Activated gamma-delta T cell treated with Interleukin-2 at 50 U/mL for 16 hours (primary cell): ENCODE measurements at regions not wholly inside any gene's neighbourhood (a gene's known extent, or its start where the extent isn't known, plus 50 kb on each side); places are given as distances from the start of the nearest gene placed in this dataset.
"Not testable (repeated sequence)": the region's sequence is repeated elsewhere in the genome, so short reads cannot be mapped to it uniquely, and the experiment has no call there.

ENCODE experiments used
- DNase-seq: peaks from one replicate; pipeline ENCODE4 v3.0.0-alpha.2; 2020

- no peak for DNase-seq
Measured at GRCh38 chr10:65618126-65618525, 1307.7 kb upstream of the LRRTM3 start.

DNA sequence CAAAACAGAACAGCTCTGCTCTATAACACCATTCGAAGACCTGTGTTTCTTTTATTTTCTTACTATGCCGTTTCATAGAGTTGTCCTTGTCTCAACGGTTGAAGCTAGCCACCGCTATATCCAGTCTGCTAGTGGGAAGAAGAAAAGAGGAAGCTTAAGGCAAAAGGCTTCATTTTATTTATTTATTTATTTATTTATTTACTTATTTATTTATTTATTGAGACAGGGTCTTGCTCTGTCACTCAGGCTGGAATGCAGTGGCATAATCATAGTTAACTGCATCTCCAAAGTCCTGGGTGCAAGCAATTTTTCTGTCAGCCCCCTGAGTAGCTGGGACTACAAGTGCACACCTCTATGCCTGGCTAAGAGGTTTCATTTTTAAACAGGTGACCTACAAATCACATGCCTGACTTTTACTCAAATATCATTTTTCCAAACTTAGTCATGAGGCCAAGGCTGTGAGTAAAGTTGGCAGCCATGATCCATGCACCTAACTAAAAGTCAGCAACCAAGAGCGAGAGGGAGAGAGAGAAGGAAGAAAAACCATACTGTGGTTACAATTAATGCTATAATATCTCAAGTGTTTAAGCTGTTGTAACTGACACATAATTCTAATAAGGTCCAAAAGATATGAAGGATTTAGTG lies 1305.3 kb upstream of the LRRTM3 start:
- DNase-seq, result no peak

GRCh38 chr10:65622608-65623007 lies 1303.2 kb upstream of the LRRTM3 start:
- DNase-seq, result no peak

DNA sequence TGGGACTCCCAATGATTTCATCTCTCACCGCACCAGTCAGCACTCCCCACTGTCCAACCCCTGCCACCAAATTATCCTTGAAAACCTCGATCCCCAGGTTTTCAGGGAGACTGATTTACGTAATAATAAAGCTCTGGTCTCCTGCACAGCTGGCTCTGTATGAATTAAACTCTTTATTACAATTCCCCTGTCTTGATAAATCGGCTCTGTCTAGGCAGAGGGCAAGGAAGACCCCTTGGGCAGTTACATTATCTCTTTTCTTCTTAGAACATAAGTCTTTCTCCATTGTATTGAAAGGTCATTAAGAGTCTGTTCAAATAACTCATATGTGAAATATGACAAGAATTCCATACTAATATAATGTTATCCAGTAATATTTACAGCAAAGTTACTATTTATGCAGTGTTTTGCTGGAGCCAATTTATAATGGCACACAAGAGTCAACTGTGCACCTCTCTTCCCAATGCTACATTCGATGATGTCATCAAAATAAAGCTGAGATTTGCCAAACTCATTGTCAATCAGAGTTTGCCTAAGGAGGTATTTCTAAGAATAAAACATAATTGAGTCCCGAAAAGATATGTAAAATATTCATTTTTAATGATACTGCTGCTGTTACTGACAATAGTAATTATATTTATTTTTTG lies 1297.2 kb upstream of the LRRTM3 start:
- no peak for DNase-seq

GRCh38 chr10:65660006-65660405 lies 1265.8 kb upstream of the LRRTM3 start:
- no peak for DNase-seq

- DNase-seq, result no peak
Measured at GRCh38 chr10:65670087-65670486, 1255.7 kb upstream of the LRRTM3 start.

- DNase-seq, result not testable (repeated sequence)
Measured at GRCh38 chr10:65670596-65670995, 1255.2 kb upstream of the LRRTM3 start.

GRCh38 chr10:65675236-65675635 lies 1250.6 kb upstream of the LRRTM3 start:
- no peak for DNase-seq

- DNase-seq, result no peak
Measured at GRCh38 chr10:65684896-65685295, 1240.9 kb upstream of the LRRTM3 start.

- no peak for DNase-seq
Measured at GRCh38 chr10:65701168-65701776, 1224.6 kb upstream of the LRRTM3 start.

GRCh38 chr10:65708057-65708456 lies 1217.8 kb upstream of the LRRTM3 start:
- DNase-seq, result no peak

DNA sequence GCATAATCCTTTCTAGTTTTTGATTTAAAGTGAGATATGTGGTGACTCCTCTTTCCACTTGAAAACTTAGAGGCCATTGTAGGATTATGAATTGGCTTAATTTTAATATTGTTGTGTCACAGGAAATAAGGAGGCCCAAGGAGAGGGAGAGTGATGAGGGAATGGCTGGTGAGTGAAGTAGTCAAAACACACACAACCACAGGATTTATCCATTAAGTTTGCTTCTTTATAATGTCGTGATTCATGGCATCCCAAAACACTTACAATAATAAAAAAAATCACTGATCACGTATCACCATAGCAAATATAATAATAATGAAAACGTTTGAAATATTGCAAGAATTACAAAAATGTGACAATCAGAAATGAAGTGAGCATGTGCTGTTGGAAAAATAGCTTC lies 1215.5 kb upstream of the LRRTM3 start:
- DNase-seq, result no peak

DNA sequence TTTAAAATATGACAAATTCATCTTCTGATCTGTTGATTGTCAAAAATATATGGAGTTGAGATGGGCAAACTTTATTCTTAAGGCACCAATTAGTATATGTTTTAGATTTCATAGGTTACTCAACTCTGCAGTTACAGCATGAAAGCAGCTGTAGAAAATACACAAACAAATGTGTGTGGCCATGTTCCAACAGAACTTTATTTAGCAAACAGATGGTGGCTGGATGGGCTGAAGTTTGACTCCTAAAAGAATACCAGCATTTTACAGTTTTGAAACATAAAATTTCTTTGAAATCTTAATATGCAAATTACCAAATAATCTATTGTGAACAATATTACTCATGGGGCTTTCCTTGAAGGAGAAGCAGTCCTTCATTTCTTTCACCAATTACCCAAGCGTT lies 1206.0 kb upstream of the LRRTM3 start:
- DNase-seq, result no peak

- DNase-seq, result no peak
Measured at GRCh38 chr10:65720901-65721300, 1204.9 kb upstream of the LRRTM3 start.

DNA sequence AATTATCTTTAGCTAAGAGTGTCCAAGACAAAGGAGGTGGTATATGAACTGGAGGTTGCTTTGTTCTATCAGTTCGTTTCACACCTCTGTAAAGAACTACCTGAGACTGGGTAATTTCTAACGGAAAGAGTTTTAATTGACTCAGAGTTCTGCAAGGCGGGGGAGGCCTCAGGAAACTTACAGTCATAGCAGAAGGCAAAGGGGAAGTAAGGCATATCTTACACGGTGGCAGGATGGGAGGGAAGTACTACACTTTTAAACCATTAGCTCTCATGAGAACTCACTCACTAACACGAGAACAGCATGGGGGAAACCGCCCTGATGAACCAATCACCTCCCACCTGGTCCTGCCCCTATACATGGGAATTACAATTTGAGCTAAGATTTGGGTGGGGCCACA lies 1202.3 kb upstream of the LRRTM3 start:
- DNase-seq, result no peak

DNA sequence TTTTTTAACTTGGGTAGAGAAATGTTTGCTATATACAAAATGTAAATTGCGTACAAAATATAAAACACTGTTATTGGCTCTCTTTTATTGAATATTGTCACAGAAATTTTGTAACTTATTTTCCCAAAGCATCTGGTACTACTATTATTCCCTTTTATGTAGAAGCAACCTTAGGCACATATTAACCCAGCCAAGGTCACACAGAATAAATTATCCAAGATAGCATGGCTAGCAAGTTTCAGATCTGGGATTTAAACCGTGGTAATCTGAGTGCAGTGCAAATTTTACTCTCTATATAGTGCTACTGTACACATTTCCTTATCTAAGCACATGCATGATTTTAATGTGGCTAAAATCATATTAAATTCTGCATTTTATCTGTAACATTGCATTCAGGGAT lies 1190.5 kb upstream of the LRRTM3 start:
- no peak for DNase-seq

DNA sequence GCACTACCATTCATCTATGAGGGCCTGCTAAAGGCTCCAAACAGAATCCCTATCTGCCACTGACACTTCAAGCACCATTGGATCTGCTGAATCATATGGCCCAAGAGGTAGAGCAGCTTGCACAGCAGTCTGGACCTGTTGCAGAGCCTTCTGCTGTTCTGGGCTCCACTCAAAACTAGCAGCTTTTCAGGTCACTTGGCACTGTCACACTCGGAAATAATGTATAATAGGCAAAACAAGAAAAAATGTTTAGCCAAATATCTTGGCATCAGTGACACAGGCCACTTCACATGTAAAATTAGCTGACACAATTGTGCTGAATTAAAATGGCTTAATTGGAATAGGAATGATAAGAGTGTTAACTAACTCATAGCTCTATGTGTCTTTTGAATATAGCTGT lies 1182.9 kb upstream of the LRRTM3 start:
- DNase-seq, result no peak

- DNase-seq, result no peak
Measured at GRCh38 chr10:65751218-65751617, 1174.6 kb upstream of the LRRTM3 start.

- DNase-seq, result no peak
Measured at GRCh38 chr10:65751896-65752295, 1173.9 kb upstream of the LRRTM3 start.

DNA sequence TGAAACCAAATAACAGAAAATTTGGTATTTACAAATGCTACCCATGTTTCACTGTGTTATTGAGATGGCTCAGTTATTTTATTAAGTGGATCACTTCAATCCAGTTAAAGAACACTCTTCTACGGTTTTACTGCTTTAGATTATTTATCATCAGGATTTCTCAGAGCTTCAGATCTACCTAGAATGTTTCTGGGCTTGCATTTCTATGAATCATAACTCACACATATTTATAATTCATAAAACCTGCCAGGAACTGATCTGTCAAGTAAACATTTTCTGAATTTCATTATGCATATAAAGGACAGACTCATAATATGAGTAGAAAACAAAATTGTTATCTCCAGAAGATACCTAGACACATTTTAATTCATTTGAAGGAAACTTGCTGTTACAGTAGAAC lies 1172.3 kb upstream of the LRRTM3 start:
- no peak for DNase-seq

DNA sequence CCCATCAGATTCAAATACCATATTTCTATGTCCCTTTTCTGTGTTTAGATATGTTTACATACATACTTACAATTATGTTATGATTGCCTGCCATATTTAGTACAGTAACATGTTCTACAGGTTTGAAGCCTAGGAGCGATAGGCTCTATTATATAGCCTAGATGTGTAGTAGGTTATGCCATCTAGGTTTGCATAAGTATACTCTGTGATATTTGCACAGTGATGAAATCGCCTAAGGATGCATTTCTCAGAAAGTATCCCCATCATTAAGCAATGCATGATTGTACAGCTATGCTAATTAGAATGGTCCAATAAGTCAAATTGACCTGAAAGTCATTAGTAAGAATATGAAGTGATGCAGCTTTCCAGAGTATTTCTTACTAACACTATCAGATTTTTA lies 1171.7 kb upstream of the LRRTM3 start:
- DNase-seq, result no peak

DNA sequence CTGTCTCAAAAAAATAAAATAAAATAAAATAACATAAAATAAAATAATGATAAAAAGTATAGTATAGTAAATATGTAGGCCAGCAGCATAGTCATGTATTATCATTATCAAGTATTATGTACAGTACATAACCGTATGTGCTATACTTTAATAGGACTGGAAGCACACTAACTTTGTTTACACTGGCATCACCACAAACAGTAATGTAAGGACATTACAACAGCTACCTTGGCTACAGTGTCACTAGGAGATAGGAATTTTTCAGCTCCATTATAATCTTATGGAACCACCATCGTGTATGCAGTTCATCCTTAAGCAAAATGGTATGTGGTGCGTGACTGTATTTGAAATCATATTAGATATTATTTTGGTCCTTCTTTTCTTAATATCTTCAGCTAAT lies 1163.5 kb upstream of the LRRTM3 start:
- no peak for DNase-seq

DNA sequence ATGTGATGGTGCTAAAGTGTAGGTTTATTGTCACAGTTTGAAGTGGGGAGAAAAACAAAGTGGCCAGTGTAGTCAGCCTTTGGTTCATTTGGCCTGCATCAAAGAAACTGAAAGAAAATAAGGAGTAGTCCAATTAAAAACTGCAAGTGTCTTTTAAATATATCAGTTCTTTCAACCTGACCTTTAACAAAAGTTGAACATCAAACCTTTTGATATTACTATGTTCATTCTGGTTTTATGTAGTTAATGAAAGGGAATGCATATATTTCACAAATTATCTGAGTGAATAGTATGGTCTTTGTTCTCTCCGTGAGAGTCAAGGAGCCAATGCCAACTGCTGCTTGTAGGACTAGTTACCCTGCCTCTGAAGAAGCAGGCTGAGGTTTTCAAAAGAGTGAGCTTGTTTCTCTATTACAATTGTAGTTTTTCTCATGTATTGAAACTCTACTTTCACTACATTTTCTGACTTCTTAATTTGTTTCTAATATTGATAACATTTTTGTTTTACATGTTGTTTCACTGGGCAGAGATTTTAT lies 1160.8 kb upstream of the LRRTM3 start:
- no peak for DNase-seq

DNA sequence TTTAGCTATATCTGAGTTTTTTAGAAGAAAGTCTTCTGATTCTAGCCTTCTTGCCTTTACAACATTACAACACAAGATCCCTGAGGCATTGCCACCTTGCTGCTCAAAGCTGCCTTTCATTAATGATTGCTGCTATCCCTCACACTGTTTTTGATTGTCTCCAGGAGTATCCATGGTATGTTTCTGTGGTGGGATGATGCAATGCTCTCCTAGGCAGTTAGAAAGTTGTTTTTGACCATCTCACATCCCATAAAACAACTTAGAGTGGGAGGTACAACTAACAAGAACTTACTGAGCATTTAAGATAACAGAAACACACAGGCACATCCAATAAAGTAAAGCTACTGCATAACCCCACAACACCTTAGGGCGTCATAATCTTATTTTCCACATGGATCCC lies 1156.0 kb upstream of the LRRTM3 start:
- no peak for DNase-seq
